ENCODE measurements at regions not wholly inside any gene's neighbourhood (a gene's known extent, or its start where the extent isn't known, plus 50 kb on each side); places are given as distances from the start of the nearest gene placed in this dataset.

DNA sequence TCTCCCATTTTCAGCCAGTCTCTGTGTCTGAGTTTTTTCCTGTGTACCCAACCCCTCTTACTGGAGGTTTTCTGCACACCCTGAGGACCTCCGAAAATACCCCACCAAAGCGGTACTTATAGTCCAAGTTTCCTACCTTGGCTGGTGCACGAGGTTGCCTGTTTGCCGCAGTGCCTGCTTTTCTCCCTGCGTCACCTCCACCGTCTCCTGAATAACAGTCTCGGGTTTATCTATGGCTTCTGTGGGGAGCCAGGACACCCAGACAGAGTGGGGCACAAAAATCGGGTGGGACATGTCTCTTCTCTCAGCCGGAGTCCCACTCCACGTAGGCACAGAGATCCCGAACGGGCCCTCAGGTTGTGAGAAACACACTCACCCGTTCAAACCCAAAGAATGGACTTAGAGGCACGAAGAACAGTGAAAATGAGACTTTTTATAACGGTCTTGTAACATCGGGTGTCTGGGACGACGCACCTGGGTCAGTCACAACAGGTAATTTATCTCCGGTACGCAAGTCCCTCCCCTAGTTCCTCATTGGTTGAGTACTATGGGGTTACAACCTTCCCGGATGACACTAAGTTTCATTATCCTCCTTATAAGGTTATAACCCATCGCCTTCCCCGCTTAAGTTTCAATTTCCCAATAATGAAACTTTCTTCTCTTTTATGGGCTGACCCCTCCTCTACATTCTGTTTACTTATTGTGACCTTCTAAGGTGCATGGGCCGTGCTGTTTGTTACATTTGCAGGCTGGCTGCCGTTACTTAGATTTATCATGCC lies 970.2 kb upstream of the COX7C start (continued):
- TF ChIP-seq, protein P1, sequence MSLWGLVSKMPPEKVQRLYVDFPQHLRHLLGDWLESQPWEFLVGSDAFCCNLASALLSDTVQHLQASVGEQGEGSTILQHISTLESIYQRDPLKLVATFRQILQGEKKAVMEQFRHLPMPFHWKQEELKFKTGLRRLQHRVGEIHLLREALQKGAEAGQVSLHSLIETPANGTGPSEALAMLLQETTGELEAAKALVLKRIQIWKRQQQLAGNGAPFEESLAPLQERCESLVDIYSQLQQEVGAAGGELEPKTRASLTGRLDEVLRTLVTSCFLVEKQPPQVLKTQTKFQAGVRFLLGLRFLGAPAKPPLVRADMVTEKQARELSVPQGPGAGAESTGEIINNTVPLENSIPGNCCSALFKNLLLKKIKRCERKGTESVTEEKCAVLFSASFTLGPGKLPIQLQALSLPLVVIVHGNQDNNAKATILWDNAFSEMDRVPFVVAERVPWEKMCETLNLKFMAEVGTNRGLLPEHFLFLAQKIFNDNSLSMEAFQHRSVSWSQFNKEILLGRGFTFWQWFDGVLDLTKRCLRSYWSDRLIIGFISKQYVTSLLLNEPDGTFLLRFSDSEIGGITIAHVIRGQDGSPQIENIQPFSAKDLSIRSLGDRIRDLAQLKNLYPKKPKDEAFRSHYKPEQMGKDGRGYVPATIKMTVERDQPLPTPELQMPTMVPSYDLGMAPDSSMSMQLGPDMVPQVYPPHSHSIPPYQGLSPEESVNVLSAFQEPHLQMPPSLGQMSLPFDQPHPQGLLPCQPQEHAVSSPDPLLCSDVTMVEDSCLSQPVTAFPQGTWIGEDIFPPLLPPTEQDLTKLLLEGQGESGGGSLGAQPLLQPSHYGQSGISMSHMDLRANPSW (CRISPR knock-in tag; IDR thresholded peaks at IDR 0.05): no peak
- TF ChIP-seq MXI1 (IDR thresholded peaks at IDR 0.05; ENCODE audit: low read depth, low read length) (no peak), SAFB (IDR thresholded peaks at IDR 0.05; ENCODE audit: borderline replicate concordance, low read depth, low read length) (no peak), TCFL5 (CRISPR knock-in tag; conservative IDR thresholded peaks at IDR 0.05) (no peak), EP300 (IDR thresholded peaks at IDR 0.05; ENCODE audit: low read length) (peak; percentile 25; the same call in 1 of the 2 replicates), PHF8 (IDR thresholded peaks at IDR 0.05; ENCODE audit: borderline replicate concordance, low read length) (peak; percentile 45; the same call in 1 of the 2 replicates), ZNF717 (CRISPR knock-in tag; IDR thresholded peaks at IDR 0.05) (no peak), JUND (IDR thresholded peaks at IDR 0.05; ENCODE audit: borderline replicate concordance, low read depth, low read length) (peak; percentile 53; the same call in 1 of the 2 replicates), JUND (tag; IDR thresholded peaks at IDR 0.05; ENCODE audit: borderline replicate concordance, low read depth, low read length) (peak; percentile 42; the same call in 1 of the 3 replicates), POLR2H (tag; IDR thresholded peaks at IDR 0.05; ENCODE audit: low read depth) (peak; percentile 81), ZNF133 (CRISPR knock-in tag; IDR thresholded peaks at IDR 0.05) (no peak), SMAD2 (IDR thresholded peaks at IDR 0.05; ENCODE audit: low read depth, low read length) (no peak), XRCC4 (IDR thresholded peaks at IDR 0.05; ENCODE audit: extremely low read depth, insufficient read depth, insufficient read length) (no peak), RCOR1 (IDR thresholded peaks at IDR 0.05; ENCODE audit: borderline replicate concordance in 1 of 2, low read depth in 2 of 2, low read length in 2 of 2) (no peak), ZBED1 (IDR thresholded peaks at IDR 0.05) (no peak), POLR2A (conservative IDR thresholded peaks at IDR 0.05) (peak; percentile 75)
- TF ChIP-seq, protein P2, sequence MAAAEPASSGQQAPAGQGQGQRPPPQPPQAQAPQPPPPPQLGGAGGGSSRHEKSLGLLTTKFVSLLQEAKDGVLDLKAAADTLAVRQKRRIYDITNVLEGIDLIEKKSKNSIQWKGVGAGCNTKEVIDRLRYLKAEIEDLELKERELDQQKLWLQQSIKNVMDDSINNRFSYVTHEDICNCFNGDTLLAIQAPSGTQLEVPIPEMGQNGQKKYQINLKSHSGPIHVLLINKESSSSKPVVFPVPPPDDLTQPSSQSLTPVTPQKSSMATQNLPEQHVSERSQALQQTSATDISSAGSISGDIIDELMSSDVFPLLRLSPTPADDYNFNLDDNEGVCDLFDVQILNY (CRISPR knock-in tag; IDR thresholded peaks at IDR 0.05): no peak
- TF ChIP-seq, protein P3, sequence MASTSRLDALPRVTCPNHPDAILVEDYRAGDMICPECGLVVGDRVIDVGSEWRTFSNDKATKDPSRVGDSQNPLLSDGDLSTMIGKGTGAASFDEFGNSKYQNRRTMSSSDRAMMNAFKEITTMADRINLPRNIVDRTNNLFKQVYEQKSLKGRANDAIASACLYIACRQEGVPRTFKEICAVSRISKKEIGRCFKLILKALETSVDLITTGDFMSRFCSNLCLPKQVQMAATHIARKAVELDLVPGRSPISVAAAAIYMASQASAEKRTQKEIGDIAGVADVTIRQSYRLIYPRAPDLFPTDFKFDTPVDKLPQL (IDR thresholded peaks at IDR 0.05; ENCODE audit: extremely low read depth, insufficient read length): no peak
- TF ChIP-seq, protein P4, sequence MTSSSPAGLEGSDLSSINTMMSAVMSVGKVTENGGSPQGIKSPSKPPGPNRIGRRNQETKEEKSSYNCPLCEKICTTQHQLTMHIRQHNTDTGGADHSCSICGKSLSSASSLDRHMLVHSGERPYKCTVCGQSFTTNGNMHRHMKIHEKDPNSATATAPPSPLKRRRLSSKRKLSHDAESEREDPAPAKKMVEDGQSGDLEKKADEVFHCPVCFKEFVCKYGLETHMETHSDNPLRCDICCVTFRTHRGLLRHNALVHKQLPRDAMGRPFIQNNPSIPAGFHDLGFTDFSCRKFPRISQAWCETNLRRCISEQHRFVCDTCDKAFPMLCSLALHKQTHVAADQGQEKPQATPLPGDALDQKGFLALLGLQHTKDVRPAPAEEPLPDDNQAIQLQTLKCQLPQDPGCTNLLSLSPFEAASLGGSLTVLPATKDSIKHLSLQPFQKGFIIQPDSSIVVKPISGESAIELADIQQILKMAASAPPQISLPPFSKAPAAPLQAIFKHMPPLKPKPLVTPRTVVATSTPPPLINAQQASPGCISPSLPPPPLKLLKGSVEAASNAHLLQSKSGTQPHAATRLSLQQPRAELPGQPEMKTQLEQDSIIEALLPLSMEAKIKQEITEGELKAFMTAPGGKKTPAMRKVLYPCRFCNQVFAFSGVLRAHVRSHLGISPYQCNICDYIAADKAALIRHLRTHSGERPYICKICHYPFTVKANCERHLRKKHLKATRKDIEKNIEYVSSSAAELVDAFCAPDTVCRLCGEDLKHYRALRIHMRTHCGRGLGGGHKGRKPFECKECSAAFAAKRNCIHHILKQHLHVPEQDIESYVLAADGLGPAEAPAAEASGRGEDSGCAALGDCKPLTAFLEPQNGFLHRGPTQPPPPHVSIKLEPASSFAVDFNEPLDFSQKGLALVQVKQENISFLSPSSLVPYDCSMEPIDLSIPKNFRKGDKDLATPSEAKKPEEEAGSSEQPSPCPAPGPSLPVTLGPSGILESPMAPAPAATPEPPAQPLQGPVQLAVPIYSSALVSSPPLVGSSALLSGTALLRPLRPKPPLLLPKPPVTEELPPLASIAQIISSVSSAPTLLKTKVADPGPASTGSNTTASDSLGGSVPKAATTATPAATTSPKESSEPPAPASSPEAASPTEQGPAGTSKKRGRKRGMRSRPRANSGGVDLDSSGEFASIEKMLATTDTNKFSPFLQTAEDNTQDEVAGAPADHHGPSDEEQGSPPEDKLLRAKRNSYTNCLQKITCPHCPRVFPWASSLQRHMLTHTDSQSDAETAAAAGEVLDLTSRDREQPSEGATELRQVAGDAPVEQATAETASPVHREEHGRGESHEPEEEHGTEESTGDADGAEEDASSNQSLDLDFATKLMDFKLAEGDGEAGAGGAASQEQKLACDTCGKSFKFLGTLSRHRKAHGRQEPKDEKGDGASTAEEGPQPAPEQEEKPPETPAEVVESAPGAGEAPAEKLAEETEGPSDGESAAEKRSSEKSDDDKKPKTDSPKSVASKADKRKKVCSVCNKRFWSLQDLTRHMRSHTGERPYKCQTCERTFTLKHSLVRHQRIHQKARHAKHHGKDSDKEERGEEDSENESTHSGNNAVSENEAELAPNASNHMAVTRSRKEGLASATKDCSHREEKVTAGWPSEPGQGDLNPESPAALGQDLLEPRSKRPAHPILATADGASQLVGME (CRISPR knock-in tag; IDR thresholded peaks at IDR 0.05): no peak
